Erythroblast (primary cell): ENCODE measurements at regions not wholly inside any gene's neighbourhood (a gene's known extent, or its start where the extent isn't known, plus 50 kb on each side); places are given as distances from the start of the nearest gene placed in this dataset.

ENCODE experiments used
- GATA1 ChIP-seq: IDR thresholded peaks from 2 replicates; pipeline ENCODE4 v1.6.1; 2011; ENCODE audit warnings: low read depth, mild to moderate bottlenecking, control low read depth, low read length, moderate library complexity
- POLR2A ChIP-seq: IDR thresholded peaks from 2 replicates; pipeline ENCODE4 v1.6.1; 2011; ENCODE audit warnings: mild to moderate bottlenecking, low read length

- TF ChIP-seq POLR2A (no peak), GATA1 (no peak)
These were observed 235.4 kb upstream of the DYNLRB2 start for GRCh38 chr16:80305410-80305809.
